ENCODE measurements at regions not wholly inside any gene's neighbourhood (a gene's known extent, or its start where the extent isn't known, plus 50 kb on each side); places are given as distances from the start of the nearest gene placed in this dataset.

DNA sequence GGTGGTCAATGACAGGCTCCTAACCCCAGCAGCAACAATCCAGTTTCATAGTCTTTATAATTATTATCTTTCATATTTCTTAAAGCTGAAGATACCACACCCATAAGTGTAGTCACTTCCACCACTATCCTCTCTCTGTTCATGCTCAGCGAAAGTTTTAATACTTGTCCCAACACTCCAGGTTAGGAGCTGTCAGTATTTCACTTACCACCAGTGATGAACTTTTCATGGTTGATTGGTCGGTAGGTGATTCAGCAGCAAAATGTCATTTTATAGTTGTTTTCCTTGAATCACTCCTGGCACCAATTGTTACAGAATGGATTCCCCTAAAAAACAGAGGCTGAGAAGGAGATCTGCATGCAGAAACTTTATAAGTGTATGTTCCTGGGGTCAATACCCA is 324.9 kb downstream of the CCDC85A start:
- TF ChIP-seq, protein P1, sequence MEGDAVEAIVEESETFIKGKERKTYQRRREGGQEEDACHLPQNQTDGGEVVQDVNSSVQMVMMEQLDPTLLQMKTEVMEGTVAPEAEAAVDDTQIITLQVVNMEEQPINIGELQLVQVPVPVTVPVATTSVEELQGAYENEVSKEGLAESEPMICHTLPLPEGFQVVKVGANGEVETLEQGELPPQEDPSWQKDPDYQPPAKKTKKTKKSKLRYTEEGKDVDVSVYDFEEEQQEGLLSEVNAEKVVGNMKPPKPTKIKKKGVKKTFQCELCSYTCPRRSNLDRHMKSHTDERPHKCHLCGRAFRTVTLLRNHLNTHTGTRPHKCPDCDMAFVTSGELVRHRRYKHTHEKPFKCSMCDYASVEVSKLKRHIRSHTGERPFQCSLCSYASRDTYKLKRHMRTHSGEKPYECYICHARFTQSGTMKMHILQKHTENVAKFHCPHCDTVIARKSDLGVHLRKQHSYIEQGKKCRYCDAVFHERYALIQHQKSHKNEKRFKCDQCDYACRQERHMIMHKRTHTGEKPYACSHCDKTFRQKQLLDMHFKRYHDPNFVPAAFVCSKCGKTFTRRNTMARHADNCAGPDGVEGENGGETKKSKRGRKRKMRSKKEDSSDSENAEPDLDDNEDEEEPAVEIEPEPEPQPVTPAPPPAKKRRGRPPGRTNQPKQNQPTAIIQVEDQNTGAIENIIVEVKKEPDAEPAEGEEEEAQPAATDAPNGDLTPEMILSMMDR (IDR thresholded peaks at IDR 0.05; ENCODE audit: insufficient read depth, low read length, poor library complexity, severe bottlenecking) = no peak
- no peak for TF ChIP-seq EZH2phosphoT487 (conservative IDR thresholded peaks at IDR 0.05; ENCODE audit: low read length)
- Histone ChIP-seq H3K4me3 (ENCODE audit: insufficient read depth, low read length, poor library complexity, severe bottlenecking) (no peak overlapping the region), H3K9me2 (replicated peaks; ENCODE audit: insufficient read depth, low read length) (no peaks in the 10 kb centered on the region), H3K9me3 (ENCODE audit: insufficient read depth, low read length) (no peaks in the 10 kb centered on the region), H3K79me2 (ENCODE audit: insufficient read depth, low read length) (no peaks in the 10 kb centered on the region), H3K36me3 (ENCODE audit: low read length) (no peaks in the 10 kb centered on the region), H3K27me3 (ENCODE audit: low read length) (no peaks in the 10 kb centered on the region), H2AFZ (ENCODE audit: low read depth, low read length, severe bottlenecking) (no peak overlapping the region), H3K27ac (ENCODE audit: low read depth, low read length) (no peak overlapping the region), H3F3A (ENCODE audit: insufficient read depth) (no peaks in the 10 kb centered on the region), H4K20me1 (ENCODE audit: low read depth, low read length) (no peaks in the 10 kb centered on the region), H3K4me2 (ENCODE audit: low read depth, low read length, poor library complexity, severe bottlenecking) (no peak overlapping the region), H3K9ac (ENCODE audit: low read length) (no peak overlapping the region)

DNA sequence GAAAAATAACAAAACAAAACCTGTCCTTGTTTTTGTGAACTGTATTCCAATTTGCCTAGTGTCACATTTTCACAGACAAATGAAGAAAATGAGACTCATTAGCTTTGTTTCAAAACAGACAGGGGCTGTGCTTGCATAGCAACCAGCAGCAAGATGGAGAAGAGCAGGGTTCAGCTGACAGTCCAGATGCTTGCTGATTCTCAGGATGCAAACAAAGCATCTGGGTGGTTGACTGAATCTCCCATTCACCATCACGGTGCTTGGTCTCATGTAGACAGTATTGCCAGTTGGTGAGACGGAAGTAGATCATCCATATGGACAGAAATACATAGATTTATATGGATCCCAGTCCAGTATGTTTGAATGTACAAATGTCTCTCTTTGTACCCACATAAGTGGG is 326.8 kb downstream of the CCDC85A start:
- no peaks in the 10 kb centered on the region for H3K79me2 ChIP-seq (ENCODE audit: insufficient read depth, low read length)
- H2AFZ ChIP-seq (ENCODE audit: low read depth, low read length, severe bottlenecking) = no peak overlapping the region
- H3F3A ChIP-seq (ENCODE audit: insufficient read depth) = no peaks in the 10 kb centered on the region
- no peaks in the 10 kb centered on the region for H4K20me1 ChIP-seq (ENCODE audit: low read depth, low read length)
- H3K9me2 ChIP-seq (replicated peaks; ENCODE audit: insufficient read depth, low read length) = no peaks in the 10 kb centered on the region
- no peaks in the 10 kb centered on the region for H3K27me3 ChIP-seq (ENCODE audit: low read length)
- H3K4me3 ChIP-seq (ENCODE audit: insufficient read depth, low read length, poor library complexity, severe bottlenecking) = no peak overlapping the region
- no peak overlapping the region for H3K27ac ChIP-seq (ENCODE audit: low read depth, low read length)
- no peak overlapping the region for H3K4me2 ChIP-seq (ENCODE audit: low read depth, low read length, poor library complexity, severe bottlenecking)
- no peaks in the 10 kb centered on the region for H3K36me3 ChIP-seq (ENCODE audit: low read length)
- no peaks in the 10 kb centered on the region for H3K9me3 ChIP-seq (ENCODE audit: insufficient read depth, low read length)
- no peak for TF ChIP-seq EZH2phosphoT487 (conservative IDR thresholded peaks at IDR 0.05; ENCODE audit: low read length)
- TF ChIP-seq, protein P1 (IDR thresholded peaks at IDR 0.05; ENCODE audit: insufficient read depth, low read length, poor library complexity, severe bottlenecking) = no peak
- no peak overlapping the region for H3K9ac ChIP-seq (ENCODE audit: low read length)

DNA sequence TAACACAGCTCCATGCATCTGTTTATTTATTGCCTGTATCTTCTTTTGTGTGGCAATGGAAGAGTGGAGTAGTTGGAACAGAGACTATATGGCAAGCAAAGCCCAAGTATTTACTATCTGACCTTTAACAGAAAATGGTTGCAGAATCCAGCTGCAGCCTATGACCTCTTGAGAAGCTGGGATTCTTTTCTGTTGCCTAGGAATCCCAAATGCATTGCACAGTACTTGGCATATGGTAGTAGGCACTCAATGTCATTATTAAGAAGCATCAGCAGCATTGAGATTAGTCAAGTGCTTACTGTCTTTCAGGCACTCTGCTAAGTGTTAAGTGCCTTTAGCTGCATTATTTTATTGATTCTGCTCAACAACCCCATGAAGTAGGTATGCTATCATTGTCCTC is 331.6 kb downstream of the CCDC85A start:
- no peaks in the 10 kb centered on the region for H3K79me2 ChIP-seq (ENCODE audit: insufficient read depth, low read length)
- no peak overlapping the region for H3K4me2 ChIP-seq (ENCODE audit: low read depth, low read length, poor library complexity, severe bottlenecking)
- no peaks in the 10 kb centered on the region for H3K36me3 ChIP-seq (ENCODE audit: low read length)
- TF ChIP-seq, protein P1 (IDR thresholded peaks at IDR 0.05; ENCODE audit: insufficient read depth, low read length, poor library complexity, severe bottlenecking) = no peak
- no peak for TF ChIP-seq EZH2phosphoT487 (conservative IDR thresholded peaks at IDR 0.05; ENCODE audit: low read length)
- H3K9me3 ChIP-seq (ENCODE audit: insufficient read depth, low read length) = no peaks in the 10 kb centered on the region
- H2AFZ ChIP-seq (ENCODE audit: low read depth, low read length, severe bottlenecking) = no peak overlapping the region
- no peak overlapping the region for H3K27ac ChIP-seq (ENCODE audit: low read depth, low read length)
- no peak overlapping the region for H3K9ac ChIP-seq (ENCODE audit: low read length)
- H4K20me1 ChIP-seq (ENCODE audit: low read depth, low read length) = no peaks in the 10 kb centered on the region
- H3K4me3 ChIP-seq (ENCODE audit: insufficient read depth, low read length, poor library complexity, severe bottlenecking) = no peak overlapping the region
- H3K27me3 ChIP-seq (ENCODE audit: low read length) = no peaks in the 10 kb centered on the region
- H3K9me2 ChIP-seq (replicated peaks; ENCODE audit: insufficient read depth, low read length) = no peaks in the 10 kb centered on the region
- no peaks in the 10 kb centered on the region for H3F3A ChIP-seq (ENCODE audit: insufficient read depth)

Data from SU-DHL-6 (cell line).